ENCODE measurements at regions not wholly inside any gene's neighbourhood (a gene's known extent, or its start where the extent isn't known, plus 50 kb on each side); places are given as distances from the start of the nearest gene placed in this dataset.

- dilution Hi-C loops (cut with MboI; ENCODE audit: extremely low pct_ligation_motif_present, low sequenced_read_pairs): no loop called here
- Histone ChIP-seq H4K20me1 (ENCODE audit: control insufficient read depth, extremely low read depth, insufficient read depth, low read length) (no peaks in the 10 kb centered on the region), H3K9ac (ENCODE audit: control insufficient read depth, extremely low read depth, insufficient read depth, low read length) (no peak overlapping the region), H3K36me3 (ENCODE audit: control insufficient read depth in 2 of 2, extremely low read depth in 1 of 2, insufficient read depth in 2 of 2, low read length in 2 of 2) (no peaks in the 10 kb centered on the region), H3K9me3 (ENCODE audit: control insufficient read depth, low read depth, low read length) (no peaks in the 10 kb centered on the region), H3K9me1 (ENCODE audit: control insufficient read depth, extremely low read depth, insufficient read depth, low read length) (no peaks in the 10 kb centered on the region), H3K4me3 (ENCODE audit: control insufficient read depth in 2 of 3, extremely low read depth in 1 of 3, insufficient read depth in 2 of 3, low read depth in 1 of 3, low read length in 3 of 3) (no peak overlapping the region), H3K27me3 (ENCODE audit: control insufficient read depth, extremely low read depth, insufficient read depth, low read length) (no peaks in the 10 kb centered on the region), H3K4me1 (ENCODE audit: control insufficient read depth, extremely low read depth, insufficient read depth, low read length) (peaks cover 5% of the 10 kb centered on the region), H3K27ac (ENCODE audit: control insufficient read depth, insufficient read depth, low read length) (no peak overlapping the region), H3K4me2 (ENCODE audit: control insufficient read depth, extremely low read depth, insufficient read depth, low read depth, low read length) (no peak overlapping the region), H2AFZ (ENCODE audit: control insufficient read depth, low read length) (no peak overlapping the region), H3K79me2 (ENCODE audit: control insufficient read depth, insufficient read depth, low read length) (no peaks in the 10 kb centered on the region)
- TF ChIP-seq CTCF (optimal IDR thresholded peaks at IDR 0.05 in 1 of 3, IDR thresholded peaks at IDR 0.05 in 1 of 3, conservative IDR thresholded peaks at IDR 0.05 in 1 of 3; ENCODE audit: extremely low read depth in 1 of 3, insufficient read depth in 2 of 3, low read length in 3 of 3) (no peak), EZH2 (IDR thresholded peaks at IDR 0.05; ENCODE audit: low read length) (no peak)
- FAIRE-seq: no peak
- no peak for DNase-seq (ENCODE audit: low read depth, low spot score)
Measured at GRCh38 chr10:21300551-21300950, 224.9 kb downstream of the SKIDA1 start.

GRCh38 chr10:21299330-21299729 lies 226.2 kb downstream of the SKIDA1 start:
- no peak overlapping the region for H2AFZ ChIP-seq (ENCODE audit: control insufficient read depth, low read length)
- no peak overlapping the region for H3K27ac ChIP-seq (ENCODE audit: control insufficient read depth, insufficient read depth, low read length)
- H3K4me2 ChIP-seq (ENCODE audit: control insufficient read depth, extremely low read depth, insufficient read depth, low read depth, low read length): no peak overlapping the region
- H3K9me1 ChIP-seq (ENCODE audit: control insufficient read depth, extremely low read depth, insufficient read depth, low read length): no peaks in the 10 kb centered on the region
- dilution Hi-C loops (cut with MboI; ENCODE audit: extremely low pct_ligation_motif_present, low sequenced_read_pairs): no loop called here
- DNase-seq (ENCODE audit: low read depth, low spot score): no peak
- no peaks in the 10 kb centered on the region for H3K27me3 ChIP-seq (ENCODE audit: control insufficient read depth, extremely low read depth, insufficient read depth, low read length)
- peaks cover 8% of the 10 kb centered on the region for H3K4me1 ChIP-seq (ENCODE audit: control insufficient read depth, extremely low read depth, insufficient read depth, low read length)
- no peak for FAIRE-seq
- H3K9ac ChIP-seq (ENCODE audit: control insufficient read depth, extremely low read depth, insufficient read depth, low read length): no peak overlapping the region
- no peaks in the 10 kb centered on the region for H3K36me3 ChIP-seq (ENCODE audit: control insufficient read depth in 2 of 2, extremely low read depth in 1 of 2, insufficient read depth in 2 of 2, low read length in 2 of 2)
- TF ChIP-seq EZH2 (IDR thresholded peaks at IDR 0.05; ENCODE audit: low read length): no peak
- TF ChIP-seq CTCF (optimal IDR thresholded peaks at IDR 0.05 in 1 of 3, IDR thresholded peaks at IDR 0.05 in 1 of 3, conservative IDR thresholded peaks at IDR 0.05 in 1 of 3; ENCODE audit: extremely low read depth in 1 of 3, insufficient read depth in 2 of 3, low read length in 3 of 3): no peak
- no peaks in the 10 kb centered on the region for H3K9me3 ChIP-seq (ENCODE audit: control insufficient read depth, low read depth, low read length)
- no peaks in the 10 kb centered on the region for H4K20me1 ChIP-seq (ENCODE audit: control insufficient read depth, extremely low read depth, insufficient read depth, low read length)
- no peaks in the 10 kb centered on the region for H3K79me2 ChIP-seq (ENCODE audit: control insufficient read depth, insufficient read depth, low read length)
- no peak overlapping the region for H3K4me3 ChIP-seq (ENCODE audit: control insufficient read depth in 2 of 3, extremely low read depth in 1 of 3, insufficient read depth in 2 of 3, low read depth in 1 of 3, low read length in 3 of 3)

Data from keratinocyte (primary cell).